ENCODE measurements at regions not wholly inside any gene's neighbourhood (a gene's known extent, or its start where the extent isn't known, plus 50 kb on each side); places are given as distances from the start of the nearest gene placed in this dataset.

DNA sequence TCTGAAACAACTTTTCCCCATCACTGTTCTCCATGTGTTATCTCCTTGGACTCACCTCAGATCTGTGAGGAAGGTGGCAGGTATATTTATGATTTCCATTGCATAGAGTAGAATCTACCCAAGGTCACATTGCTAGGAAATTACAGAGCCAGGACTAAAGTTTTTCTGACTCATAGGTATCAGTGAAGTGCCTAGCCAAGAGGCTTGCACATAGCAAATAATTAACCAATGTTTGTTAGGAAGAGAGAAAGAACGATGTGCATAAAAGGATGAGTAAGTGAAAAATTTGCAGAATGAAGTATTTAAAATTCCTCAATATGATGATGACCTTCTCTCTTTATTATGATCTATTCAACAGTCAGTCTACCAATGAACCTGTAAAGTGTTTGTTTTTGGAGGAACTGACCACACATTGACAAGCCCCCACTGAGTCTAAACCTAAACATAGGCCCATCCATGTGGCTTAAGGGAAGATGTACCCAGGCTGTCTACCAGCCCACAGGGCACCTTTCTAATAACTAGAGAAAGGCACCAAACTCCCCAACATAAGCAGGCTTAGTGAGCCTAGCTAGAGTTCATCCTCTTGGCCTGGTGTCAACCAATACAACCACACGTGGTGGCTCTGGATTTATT is 252.9 kb upstream of the ZMIZ1 start:
- DNase-seq: no peak

DNA sequence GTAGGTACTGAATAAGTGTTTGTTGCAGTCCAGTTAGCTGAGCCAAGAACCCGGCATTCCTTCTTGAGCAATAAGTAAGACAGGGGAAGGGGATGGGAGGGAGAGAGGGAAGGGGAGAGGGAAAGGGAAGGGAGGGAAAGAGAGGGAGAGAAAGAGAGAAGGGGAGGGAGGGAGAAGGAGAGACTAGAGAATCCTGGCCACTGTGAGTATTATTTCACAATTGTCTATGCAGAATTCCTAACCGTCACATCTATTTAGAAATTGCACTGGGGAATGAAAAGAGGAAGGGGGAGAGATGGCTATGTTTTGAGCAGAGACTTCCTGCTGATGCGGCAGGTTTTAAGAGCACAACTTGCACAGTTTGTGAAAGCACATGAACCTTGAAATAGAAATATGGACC is 251.4 kb upstream of the ZMIZ1 start:
- no peak for DNase-seq

DNA sequence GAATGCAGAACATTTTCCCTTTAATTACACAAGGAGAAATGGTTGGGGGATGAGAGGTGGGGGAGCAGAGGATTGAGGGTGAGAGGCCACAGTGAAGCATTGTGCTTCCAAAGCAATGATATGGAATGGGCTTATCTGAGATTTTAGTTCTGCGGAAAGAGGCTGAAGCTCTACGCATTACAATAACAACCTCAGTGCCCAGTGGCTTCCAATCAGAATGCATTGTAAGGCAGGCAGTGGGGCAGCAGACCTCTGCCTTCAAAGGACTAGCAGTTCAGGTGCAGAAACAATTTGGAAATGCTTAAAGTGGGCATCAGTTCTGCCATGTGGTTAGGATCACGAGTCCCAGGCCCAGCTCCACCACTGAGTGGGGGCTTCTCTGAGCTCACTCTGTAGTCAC is 251.0 kb upstream of the ZMIZ1 start:
- DNase-seq: no peak

DNA sequence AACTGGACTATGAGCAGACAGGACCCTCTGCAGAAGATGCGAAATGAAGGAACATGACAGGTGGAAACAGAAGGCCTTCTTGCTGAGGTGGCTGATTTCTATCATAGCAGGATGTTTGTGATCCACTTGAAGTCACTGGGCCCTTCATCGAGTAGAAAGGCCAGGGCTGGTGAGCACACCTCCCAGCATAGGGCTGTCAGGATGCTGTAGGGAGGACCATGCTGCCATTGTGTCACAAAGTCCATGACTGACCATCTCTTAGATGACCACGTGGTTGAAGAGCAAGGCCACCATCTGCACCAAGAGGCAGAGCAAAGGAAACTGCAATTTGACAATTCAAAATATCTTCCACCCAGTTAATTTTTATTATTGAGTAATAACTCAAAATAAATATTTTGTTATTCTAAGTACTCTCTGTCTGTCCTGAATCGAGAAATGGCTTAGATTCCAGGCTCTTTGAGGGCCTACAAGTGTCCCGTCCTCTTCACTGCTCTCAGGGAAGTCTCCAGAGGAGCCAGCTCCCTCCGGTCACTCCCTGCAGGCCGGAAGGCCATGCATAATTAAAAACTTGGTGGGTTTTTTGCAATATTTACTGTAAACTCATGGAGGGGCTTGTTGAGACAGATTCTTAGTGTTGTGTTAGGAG is 249.3 kb upstream of the ZMIZ1 start:
- DNase-seq: no peak

DNA sequence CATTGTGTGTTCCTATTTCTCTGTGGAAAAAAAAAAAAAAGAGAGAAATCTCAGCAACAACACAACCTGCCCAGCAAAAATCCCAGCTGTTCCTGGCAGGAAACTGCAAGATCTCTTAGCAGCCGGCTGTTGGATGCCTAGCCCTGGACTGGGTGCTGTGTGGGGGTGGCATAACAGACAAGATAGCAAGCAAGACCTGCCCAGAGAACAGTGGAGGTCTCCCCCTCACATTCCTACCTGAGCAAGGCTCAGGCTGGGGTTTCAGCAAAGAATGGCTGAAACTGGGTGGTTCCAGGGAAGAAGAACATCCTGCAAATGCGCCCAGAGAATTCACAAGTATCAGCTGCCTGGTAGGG is 248.8 kb upstream of the ZMIZ1 start:
- DNase-seq: no peak

DNA sequence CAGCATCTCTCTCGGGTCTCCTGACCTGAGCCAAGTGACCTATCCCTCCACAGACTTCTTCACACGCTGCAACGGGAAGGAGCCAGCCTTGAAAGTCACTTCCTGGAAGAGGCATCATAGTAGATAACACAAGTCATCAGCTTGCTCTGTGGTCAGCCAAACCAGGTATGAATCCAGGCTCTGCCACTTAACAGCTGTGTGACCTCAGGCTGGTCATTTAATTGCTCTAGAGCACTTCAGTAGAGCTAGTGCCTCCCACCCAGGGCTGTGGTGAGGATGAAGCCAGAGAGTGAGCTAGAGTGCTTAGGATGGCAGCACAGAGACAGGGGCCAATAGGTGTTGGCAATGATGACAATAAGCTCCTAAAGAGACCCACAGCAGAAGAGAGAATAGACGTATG is 247.7 kb upstream of the ZMIZ1 start:
- no peak for DNase-seq

DNA sequence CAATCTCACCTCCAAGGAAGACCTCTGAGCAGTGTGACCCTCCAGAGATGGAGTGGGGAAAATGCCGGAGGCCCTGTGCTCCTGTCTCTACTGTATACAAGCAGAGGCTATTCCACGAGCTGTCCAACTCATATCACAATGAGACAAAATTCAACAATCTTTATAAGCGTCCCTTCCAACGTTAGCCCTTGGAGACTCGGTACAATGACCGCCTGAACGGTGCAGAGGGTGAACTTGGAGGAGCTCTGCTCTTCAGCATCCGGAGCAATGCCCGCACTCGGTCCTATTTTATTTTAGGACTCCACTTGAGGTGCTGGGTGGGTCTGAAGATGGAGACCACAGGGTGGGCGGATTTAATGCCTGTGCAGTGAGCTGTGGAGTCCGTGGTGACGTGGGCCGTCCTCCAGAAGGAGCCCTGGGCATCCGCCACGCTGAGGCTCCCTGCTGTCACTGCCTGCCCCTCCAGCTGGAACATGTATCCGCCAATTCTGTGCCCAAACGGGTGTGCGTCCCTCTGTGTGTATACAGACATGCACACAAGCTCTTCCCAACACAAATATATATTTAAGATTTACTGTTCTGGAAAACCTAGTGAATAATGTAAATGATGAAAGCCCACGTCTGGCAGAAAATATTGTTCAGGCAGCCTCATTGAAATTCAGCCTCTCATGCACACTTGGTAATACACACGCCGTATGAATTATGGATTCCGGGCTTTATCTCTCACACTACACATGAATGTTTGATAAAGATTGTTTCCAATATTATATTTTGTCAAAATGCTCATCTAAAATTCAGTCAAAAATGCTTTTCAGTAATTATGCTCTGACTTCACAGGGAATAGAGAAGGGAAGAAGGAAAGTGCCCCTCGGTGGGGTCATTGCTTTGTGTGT is 239.9 kb upstream of the ZMIZ1 start:
- DNase-seq: no peak

DNA sequence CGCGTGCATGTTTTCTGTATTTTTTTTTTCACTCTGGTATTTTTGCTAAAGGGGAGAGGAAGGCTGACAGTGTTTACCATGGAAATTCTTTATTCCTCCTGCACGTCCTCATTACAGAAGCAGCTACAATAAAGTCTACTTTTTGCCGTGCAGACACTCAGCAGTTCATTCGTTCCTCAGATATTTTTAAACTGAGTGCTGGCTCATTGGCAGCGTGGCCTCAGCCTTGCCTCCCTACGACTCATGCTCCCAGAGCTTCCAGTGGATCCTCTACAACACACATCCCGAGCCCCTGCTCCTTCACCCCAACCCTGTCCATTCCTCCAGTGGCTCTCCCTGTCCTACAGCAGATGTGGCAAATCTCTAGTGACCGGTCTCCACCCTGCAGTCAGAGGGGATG is 239.2 kb upstream of the ZMIZ1 start:
- no peak for DNase-seq

DNA sequence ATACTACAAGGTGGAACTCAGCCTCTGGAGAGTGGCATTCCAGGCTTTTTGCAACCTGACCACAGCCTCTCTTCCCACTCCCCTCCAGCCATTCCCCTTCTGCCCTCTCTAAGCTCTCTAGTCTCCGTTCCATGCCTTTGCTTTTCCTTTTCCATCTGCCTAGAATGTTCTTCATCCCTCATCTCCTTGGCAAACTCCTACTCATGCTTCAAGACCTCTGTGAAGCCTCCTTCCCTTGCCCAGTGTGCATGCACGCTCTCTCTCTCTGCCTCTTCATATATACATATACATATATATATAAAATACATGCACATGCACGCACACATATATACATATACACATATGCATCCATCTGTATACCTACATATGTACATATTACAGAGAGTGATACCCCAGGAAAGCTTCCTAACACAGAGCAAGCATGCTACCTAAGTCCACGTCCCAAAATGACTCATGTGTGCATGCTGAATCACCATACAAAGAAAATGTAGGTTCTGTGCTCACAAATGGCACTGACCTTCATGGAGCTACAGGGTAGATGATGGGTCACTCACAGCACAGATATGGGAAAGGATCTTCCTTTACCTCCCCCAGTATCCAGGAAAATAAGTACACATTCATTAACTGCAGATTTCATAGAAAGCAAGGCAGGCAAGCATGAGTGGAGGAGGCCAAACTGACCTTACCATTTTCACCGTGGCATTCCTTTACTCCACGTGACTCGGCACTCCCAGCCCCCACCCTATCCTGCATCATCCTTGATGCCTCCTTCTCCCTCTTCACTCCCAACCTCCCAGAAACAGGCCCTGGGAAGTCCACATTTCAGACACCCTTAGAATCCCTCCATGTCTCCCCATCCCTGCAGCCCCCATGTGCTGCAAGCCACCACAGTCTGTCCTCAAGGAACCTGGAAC is 238.4 kb upstream of the ZMIZ1 start:
- no peak for DNase-seq

DNA sequence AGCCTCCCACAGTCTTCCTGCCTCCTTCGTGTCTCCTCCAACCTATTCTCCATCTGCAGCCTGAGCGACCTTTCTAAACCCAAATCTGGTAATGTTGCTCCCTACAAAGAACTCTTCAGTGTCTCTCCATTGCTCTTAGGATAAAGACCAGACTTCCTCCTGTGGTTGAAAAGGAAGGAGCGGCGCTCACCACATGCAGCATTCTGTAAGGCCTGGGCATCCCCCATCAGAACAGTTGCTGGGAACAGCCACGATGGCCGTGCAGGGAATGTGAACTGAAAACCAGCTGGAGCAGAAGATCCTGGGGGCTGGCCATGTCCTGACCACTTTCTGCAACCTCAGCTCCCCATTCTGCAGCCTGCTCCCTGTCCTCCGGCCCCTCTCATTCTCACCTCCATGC is 237.8 kb upstream of the ZMIZ1 start:
- DNase-seq: no peak

DNA sequence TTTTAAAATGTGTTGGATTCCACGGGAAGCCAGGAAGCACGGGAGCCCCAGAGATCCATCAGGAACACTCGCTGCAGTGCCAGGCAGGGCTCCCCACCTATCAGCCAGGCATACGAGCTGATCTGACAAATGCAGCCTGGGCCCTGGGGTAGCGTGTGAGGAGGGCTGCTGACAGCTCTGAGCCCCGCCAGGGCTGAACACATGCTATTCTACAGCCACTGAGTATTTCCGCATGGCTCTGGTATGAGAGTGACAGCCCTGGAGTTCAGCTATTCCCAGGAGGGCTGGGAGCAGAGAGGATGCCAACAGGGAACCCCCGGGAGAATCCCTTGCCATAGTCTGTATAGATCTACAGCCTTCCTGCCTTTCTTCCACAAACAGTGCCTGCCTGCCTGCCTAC is 237.3 kb upstream of the ZMIZ1 start:
- DNase-seq: no peak

DNA sequence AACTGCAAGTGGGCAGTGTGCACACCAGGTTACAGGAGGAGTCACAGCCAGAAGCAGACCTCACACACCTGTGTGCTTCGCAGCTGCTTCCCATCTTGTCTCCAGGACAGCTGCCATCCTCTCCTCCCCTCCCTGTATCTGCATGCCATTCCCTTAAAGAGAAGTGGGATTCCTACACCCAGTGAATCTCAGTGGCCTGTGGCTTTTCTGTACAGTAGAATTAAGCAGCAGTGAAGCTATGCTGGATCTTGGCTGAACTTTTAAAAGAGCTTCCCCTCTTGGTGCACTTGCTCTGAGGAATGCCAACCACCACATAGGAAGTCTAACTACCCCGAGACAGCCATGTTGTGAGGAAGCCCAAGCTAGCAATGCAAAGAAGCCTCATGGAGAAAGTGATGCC is 236.5 kb upstream of the ZMIZ1 start:
- DNase-seq: no peak

DNA sequence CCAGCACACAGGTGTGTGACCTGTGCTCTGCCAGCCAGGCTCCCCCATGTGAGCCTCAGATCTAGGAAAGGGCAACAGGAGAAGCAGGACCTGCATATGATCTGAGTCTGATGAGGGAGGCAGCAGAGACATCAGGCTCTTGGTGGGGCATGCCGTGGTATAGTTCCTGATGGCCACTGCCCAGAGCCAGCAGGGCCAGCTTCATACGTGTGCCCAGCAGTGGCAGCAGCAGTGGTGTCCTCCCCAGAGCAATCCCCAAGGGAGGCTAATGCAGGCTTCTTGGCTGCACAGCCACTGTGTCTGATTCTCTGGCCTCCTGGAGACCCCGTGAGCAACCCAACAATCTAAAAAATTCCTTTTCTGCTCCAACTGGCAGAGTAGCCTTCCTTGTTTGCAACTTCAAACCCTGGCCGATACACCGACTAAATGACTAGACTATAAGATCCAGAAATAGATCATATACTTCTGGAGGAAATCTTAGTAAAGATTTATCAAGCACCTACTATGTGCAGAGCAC is 230.6 kb upstream of the ZMIZ1 start:
- no peak for DNase-seq

DNA sequence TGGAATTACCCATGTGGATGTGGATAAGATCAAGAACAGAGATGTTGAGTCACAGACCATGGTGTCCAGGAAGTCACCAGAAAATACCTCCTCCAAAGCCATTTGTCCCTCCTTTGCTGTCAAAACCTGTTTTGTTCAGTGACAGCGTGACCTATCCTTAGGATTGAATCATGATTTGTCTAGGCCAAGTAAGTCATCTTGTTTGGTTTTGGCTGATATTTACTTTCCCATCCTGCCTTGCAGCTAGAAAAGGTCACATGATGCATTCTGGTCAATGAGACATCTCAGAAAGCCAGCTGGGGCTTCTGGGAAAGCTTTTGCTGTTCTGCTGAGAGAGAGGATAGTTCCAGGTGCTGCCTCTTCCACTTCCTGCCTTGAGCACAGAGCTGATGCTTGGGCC is 225.3 kb upstream of the ZMIZ1 start:
- no peak for DNase-seq

DNA sequence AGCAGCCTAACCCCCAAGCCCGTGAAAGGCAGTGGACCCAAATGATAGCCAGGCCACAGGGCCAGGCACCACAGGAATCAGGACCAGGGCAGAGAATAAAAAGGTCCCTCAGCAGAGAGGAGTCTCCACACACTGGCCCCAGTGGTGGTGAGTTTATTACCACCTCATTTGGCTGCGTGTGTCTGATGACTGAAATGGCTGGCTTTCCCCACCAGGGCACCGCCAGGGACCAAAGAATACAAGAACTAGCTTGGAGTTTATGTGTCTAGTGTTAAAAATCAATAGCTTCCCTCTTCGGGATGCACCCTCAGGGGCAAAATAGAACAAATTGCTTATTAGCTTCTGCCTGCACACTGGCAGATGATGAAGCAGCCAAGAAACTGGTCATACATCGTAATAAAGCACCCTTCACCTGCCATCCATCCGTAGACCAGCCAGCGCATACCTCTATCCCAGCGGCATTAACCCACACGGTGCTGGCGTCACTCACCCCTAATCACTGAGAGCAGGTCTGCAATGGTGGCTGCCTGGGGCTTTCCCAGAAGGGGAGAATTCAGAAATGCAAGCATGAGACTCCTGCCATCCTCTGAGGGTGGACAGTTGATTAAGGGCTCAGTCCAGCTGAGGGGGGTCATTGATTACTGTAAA is 223.7 kb upstream of the ZMIZ1 start:
- DNase-seq: no peak

DNA sequence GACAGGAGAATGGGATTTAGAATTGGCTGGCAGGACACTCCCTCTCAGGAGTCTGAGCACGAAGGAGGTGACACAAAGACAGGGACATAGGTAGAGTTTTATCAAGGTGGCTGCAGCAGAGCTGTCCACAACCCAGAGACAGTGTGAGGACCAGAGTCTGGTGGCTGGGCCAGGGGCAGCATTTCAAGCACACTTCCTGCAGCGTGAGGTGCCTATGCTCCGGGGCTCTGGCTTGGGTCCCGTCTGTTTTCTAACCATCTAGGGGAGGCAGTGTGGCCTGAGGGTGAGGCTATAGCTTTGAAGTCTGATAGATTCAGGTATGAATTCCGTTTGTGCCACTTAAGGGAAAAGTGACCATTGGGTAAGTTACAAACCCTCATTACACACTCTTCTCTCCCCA is 222.7 kb upstream of the ZMIZ1 start:
- no peak for DNase-seq

DNA sequence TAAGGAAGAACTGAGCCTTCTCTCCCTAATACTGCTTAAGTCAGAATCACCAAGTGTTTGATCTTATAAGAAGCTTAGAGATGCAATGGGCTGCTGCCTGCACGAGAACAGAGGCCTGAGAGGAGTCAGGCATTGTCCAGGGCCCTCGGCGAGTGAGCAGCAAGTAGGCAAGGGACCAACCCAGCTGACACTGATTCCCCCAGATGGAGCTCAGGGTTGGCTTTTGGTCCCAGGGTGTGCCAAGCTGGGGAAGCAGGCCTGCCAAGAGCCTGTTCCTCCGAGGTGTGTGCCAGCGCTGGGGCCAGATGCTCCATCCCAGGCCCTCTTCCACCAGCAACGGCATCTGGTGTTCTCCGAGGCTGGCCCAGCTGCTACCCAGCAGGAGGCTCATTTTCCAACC is 222.0 kb upstream of the ZMIZ1 start:
- DNase-seq: no peak

DNA sequence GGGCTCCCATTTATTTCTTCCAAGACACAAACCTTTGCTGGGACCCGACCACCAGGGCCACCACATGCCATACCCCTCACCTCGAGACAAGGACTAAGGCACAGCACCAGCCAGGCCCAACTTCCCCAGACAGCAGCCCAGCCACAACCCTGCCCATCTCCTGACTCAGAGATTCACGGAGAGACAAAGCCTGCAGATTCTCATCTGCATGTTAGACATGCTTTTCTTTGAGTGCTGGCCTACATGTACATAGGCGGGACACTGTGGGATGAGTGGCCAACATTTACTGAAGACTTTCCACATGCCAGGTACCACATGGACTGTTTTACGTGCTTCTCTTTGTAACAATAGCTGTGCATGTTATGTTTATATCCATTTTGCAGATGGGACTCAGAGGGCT is 221.3 kb upstream of the ZMIZ1 start:
- DNase-seq: no peak

DNA sequence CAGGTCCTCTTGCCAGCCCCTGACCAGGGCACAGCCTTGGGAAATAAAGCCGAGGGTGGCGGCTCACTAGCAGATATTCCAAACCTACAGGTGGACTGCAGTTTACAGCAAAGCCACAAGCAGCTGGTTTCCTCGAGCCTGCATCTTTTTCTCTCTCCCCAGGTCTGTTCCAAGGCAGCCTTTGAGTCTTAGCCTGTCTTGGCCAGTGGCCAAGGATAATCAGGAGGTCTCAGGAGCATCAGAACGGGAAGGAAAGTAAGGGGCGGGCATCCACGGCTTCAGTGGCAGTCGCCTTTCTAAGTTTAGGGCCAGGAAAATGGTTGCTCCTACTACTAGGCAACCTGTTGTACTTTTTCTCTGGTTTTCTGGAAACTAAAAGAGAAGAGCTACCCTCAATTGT is 219.7 kb upstream of the ZMIZ1 start:
- no peak for DNase-seq

DNA sequence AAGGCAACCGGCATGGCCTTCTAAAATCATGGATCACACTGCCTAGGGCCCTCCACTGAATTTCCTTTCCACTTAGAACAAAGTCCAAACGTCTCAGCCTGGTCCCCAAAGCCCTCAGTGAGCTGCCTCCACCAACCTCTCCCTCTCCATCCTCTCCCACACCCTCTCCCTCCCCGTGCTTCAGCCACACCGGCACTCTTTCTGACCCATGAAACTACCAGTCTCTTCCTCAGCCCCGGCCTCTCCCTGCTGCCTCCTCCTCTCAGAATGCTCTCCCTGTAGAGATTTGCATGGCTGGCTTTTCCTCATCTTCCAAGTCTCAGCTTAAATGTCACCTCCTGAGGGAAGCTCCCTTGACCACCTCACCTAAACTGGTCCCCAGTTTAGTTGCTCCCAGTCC is 219.0 kb upstream of the ZMIZ1 start:
- DNase-seq: no peak

DNA sequence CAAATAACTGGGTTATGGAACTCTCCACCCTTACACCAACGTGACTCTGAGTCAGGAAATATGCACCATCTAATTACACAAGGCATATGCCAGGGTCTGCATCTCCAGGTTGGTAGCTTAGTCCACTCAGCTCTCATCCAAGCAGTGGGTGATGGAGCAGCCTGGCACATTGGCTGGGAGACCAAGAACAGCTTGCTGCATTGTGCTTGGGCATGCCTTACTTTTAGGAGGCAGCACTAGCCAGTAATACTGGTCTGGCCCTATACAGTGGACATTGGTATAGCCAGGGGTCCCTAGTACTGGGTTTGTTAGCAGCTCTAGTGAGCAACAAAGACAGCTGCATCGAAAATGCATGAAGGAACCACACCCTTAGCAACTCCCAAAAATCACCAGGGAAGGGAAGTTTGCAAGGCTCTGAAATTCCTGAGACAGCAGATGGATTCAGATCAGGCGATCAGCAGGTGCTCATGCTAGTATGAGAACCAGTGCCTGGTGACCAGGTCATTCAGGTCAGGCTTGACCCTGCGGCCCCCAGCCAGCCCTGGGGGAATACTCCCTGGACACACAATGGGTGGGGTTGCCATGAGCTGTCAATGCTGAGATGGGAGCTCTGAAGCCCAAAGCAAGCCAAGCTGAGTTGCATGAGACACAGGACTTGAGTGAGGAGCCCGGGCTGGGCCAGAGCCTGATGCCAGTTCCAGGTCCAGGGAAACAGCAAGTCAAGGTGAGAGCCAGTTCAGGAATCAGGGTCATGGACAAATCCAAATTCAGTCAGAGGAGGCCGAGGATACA is 217.9 kb upstream of the ZMIZ1 start:
- no peak for DNase-seq

DNA sequence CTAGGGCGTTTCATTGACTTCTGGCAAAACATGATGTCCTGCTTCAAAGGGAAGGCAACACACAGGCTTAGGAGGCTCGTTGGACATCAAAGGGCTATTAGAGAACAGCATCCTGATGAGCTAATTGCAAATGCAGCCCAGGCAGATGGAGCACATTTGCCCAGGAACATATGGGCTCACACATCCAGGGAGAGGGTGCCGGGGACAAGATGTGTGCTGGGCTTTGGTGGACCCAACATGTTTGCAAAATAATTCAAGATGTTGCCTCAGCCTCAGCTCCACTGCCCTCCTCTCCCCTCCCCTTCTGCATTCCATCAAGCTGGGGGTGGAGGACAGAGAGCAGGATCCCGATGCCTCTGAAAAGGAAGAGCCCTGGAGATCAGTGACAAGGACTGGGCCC is 217.1 kb upstream of the ZMIZ1 start:
- no peak for DNase-seq

Data from CD4-positive, alpha-beta T cell treated with Interferon alpha-2 for 1 hour (primary cell).